Endothelial cell of umbilical vein (primary cell): ENCODE measurements at regions not wholly inside any gene's neighbourhood (a gene's known extent, or its start where the extent isn't known, plus 50 kb on each side); places are given as distances from the start of the nearest gene placed in this dataset.

Experiments
- BruUV-seq: library from RNA; stranded (reverse); fragments of 400-500 nt; replicated peaks from 2 replicates; lab custom pipeline; 2021; lab: Mats Ljungman, UMichigan
- CTCF ChIA-PET: fragments of 300-600, 350-600 bp; sonication (Branson Sonifier 250); formaldehyde crosslinking; loops from one replicate; lab custom pipeline; 2021; ENCODE audit warnings: antibody characterized with exemption, inconsistent platforms; lab: Charles Lee
- POLR2A ChIA-PET: fragments of 300-600, 350-600 bp; sonication (Branson Sonifier 250); formaldehyde crosslinking; loops from one replicate; lab custom pipeline; 2021; ENCODE audit warnings: antibody characterized with exemption, inconsistent platforms; lab: Charles Lee
- DNase-seq: peaks from one replicate; pipeline ENCODE4 v3.0.0-alpha.2; 2011; ENCODE audit warnings: low read depth, low spot score
- FAIRE-seq: peaks from 2 replicates; lab custom pipeline; 2011; peaks lifted over from hg19 to GRCh38; lab: Jason Lieb, UNC
- H2AFZ ChIP-seq: 2 replicates; pipeline ENCODE4 v1.6.0; 2012; ENCODE audit warnings: low read depth, low read length, control low read depth, inconsistent platforms
- H3K27ac ChIP-seq: 2 replicates; pipeline ENCODE4 v1.5.1; 2011; ENCODE audit warnings: low read depth, mild to moderate bottlenecking, control low read depth, low read length, moderate library complexity; ENCODE audit not compliant: insufficient read depth
- H3K27me3 ChIP-seq, 2 experiments: 2 replicates each; pipeline versions ENCODE4 v1.6.0 to v1.6.1; 2011; ENCODE audit warnings: low read length in 2 of 2, mixed read lengths in 1 of 2; ENCODE audit not compliant: control insufficient read depth in 2 of 2, insufficient read depth in 2 of 2
- H3K36me3 ChIP-seq, 2 experiments: 2 replicates in 1 of 2; 3 replicates in 1 of 2; pipeline ENCODE4 v1.5.1; 2011; ENCODE audit warnings: low read length in 2 of 2, mild to moderate bottlenecking in 1 of 2, moderate library complexity in 1 of 2; ENCODE audit not compliant: control insufficient read depth in 2 of 2, insufficient read depth in 2 of 2; ENCODE audit errors: extremely low read depth in 1 of 2
- H3K4me1 ChIP-seq: 3 replicates; pipeline ENCODE4 v1.5.1; 2011; ENCODE audit warnings: mild to moderate bottlenecking, low read length; ENCODE audit not compliant: control insufficient read depth, insufficient read depth; ENCODE audit errors: extremely low read depth
- H3K4me2 ChIP-seq: 2 replicates; pipeline ENCODE4 v1.6.1; 2011; ENCODE audit warnings: low read length, control low read depth, mixed read lengths; ENCODE audit not compliant: insufficient read depth
- H3K4me3 ChIP-seq, 3 experiments: fragments of 200-600 bp in 1 of 3; sonication (generic), shearing (Covaris generic) in 1 of 3; replicated peaks in 1 of 3; 2 replicates each; pipeline ENCODE4 v1.5.1; 2011 to 2016; ENCODE audit warnings: control low read depth in 3 of 3, low read length in 3 of 3, mild to moderate bottlenecking in 2 of 3, inconsistent platforms in 1 of 3, low read depth in 1 of 3, moderate library complexity in 1 of 3; ENCODE audit not compliant: insufficient read depth in 1 of 3
- H3K79me2 ChIP-seq: 2 replicates; pipeline ENCODE4 v1.6.0; 2012; ENCODE audit warnings: low read length, inconsistent platforms; ENCODE audit not compliant: control insufficient read depth, insufficient read depth
- H3K9ac ChIP-seq: replicated peaks from 2 replicates; pipeline ENCODE3; 2011; ENCODE audit warnings: low read length, control low read depth; ENCODE audit not compliant: insufficient read depth; ENCODE audit errors: extremely low read depth
- H3K9me1 ChIP-seq: replicated peaks from 3 replicates; pipeline ENCODE4 v1.6.0; 2011; ENCODE audit warnings: mild to moderate bottlenecking, low read length; ENCODE audit not compliant: control insufficient read depth, insufficient read depth; ENCODE audit errors: extremely low read depth
- H3K9me3 ChIP-seq: replicated peaks from 2 replicates; pipeline ENCODE4 v1.5.1; 2012; ENCODE audit warnings: low read length, inconsistent platforms; ENCODE audit not compliant: control insufficient read depth, insufficient read depth
- H4K20me1 ChIP-seq: replicated peaks from 2 replicates; pipeline ENCODE3; 2011; ENCODE audit warnings: mild to moderate bottlenecking, low read length; ENCODE audit not compliant: control insufficient read depth, insufficient read depth; ENCODE audit errors: extremely low read depth
- FOS ChIP-seq: IDR thresholded peaks from 2 replicates; pipeline ENCODE4 v1.6.1; 2011; ENCODE audit warnings: mild to moderate bottlenecking, low read length, moderate library complexity, borderline replicate concordance; ENCODE audit not compliant: insufficient read depth
- GATA2 ChIP-seq: IDR thresholded peaks from 2 replicates; pipeline ENCODE4 v1.7.0; 2011; ENCODE audit warnings: low read depth, mild to moderate bottlenecking, moderate library complexity, mixed read lengths, low read length; ENCODE audit not compliant: insufficient read length, insufficient read depth
- JUN ChIP-seq: IDR thresholded peaks from 2 replicates; pipeline ENCODE4 v1.6.1; 2011; ENCODE audit warnings: borderline replicate concordance, low read depth; ENCODE audit not compliant: insufficient read length, insufficient read depth
- POLR2AphosphoS5 ChIP-seq: IDR thresholded peaks from 2 replicates; pipeline ENCODE4 v1.6.1; 2012; ENCODE audit warnings: low read depth, mild to moderate bottlenecking, control low read depth, low read length, moderate library complexity; ENCODE audit not compliant: insufficient read depth
- dilution Hi-C: fragments of 300-500 bp; cut with MboI; formaldehyde crosslinking; loops from one replicate; pipeline ENCODE4 v1.15.0; 2019; ENCODE audit warnings: low sequenced_read_pairs; ENCODE audit not compliant: extremely low pct_ligation_motif_present
- intact Hi-C: fragments of 100-400 bp; cut with micrococcal nuclease; formaldehyde crosslinking; loops from one replicate; pipeline ENCODE4 v1.10.0; 2022

- ChIA-PET CTCF (interaction anchor here (1.2 to 1.5 kb wide), 3 partner anchors 16 to 164 kb away, joined by 3 to 5 read pairs (median 3); no protein-coding TSS in a partner anchor), POLR2A (no interaction called here)
- Histone ChIP-seq H3K9ac (no peak overlapping the region), H3K79me2 (no peaks in the 10 kb centered on the region), H3K4me2 (no peak overlapping the region), H3K4me1 (peaks cover 18% of the 10 kb centered on the region), H3K9me3 (no peaks in the 10 kb centered on the region), H3K27ac (no peak overlapping the region), H4K20me1 (no peaks in the 10 kb centered on the region), H3K4me3 (no peak overlapping the region), H2AFZ (no peak overlapping the region), H3K27me3 (no peaks in the 10 kb centered on the region), H3K36me3 (no peaks in the 10 kb centered on the region), H3K9me1 (no peaks in the 10 kb centered on the region)
- dilution Hi-C loops = no loop called here
- DNase-seq = peak; percentile 59
- TF ChIP-seq FOS (peak; percentile 24), POLR2AphosphoS5 (no peak)
- intact Hi-C loops = loop anchor here (1.0 to 2.0 kb wide), 5 partner anchors 7 to 43 kb away; no protein-coding TSS in a partner anchor
- no peak for FAIRE-seq
- no TSS peak for BruUV-seq
Observed at GRCh38 chr1:207240325-207241101, 81.0 kb upstream of the CD55 start.

DNA sequence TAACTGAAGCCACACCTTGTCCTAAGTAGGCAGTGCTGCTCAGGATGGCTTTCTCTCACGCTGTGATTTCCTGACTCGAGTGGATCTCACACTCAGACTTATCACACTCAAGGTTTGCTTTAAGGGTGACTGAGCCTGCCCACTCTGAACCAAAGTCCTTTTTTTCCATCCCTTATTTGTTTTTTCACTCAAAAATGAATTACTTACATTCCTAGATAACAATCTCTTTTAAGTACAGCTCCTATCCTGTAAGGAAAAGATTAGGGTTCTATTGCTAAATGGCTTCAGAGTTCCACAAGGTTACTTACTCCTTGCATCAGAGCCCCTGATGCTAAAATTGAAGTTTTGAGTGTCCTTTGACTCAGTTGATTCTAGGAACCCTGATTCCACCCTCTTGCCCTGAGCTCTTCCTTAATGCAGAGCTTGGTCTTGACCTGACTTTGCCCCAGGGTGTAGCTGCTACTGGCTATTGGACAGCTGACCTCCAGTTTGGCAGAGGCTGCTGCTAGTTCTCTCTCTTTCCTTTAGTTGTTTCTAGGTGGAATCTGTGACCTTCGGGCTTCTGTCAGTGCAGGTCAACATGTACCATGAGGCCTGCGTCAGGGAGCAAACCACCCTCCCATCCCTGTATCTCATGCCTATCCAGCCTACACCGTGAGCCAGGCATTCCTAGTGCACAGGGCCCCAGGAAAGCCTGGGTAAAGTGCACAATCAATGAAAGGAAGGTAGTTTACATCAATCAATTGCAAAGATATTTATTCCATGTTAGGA, 80.1 kb upstream of the CD55 start:
- Histone ChIP-seq H3K36me3 (no peaks in the 10 kb centered on the region), H3K4me2 (no peak overlapping the region), H3K27me3 (no peaks in the 10 kb centered on the region), H3K4me3 (no peak overlapping the region), H2AFZ (peak overlapping the region; percentile 42), H3K27ac (no peak overlapping the region), H3K4me1 (peaks cover 19% of the 10 kb centered on the region), H3K9me1 (no peaks in the 10 kb centered on the region), H3K79me2 (no peaks in the 10 kb centered on the region), H3K9me3 (no peaks in the 10 kb centered on the region), H3K9ac (no peak overlapping the region), H4K20me1 (no peaks in the 10 kb centered on the region)
- TF ChIP-seq GATA2 = peak; percentile 55
- TF ChIP-seq JUN = no peak
- ChIA-PET CTCF (interaction anchor here (1.2 to 1.5 kb wide), 3 partner anchors 17 to 164 kb away, joined by 3 to 5 read pairs (median 3); no protein-coding TSS in a partner anchor), POLR2A (no interaction called here)
- no TSS peak for BruUV-seq
- DNase-seq = peak; percentile 69
- dilution Hi-C loops = no loop called here
- intact Hi-C loops = loop anchor here (1.0 to 2.0 kb wide), 5 partner anchors 8 to 42 kb away; no protein-coding TSS in a partner anchor
- FAIRE-seq = no peak
